Naive thymus-derived CD4-positive, alpha-beta T cell (primary cell): ENCODE measurements at regions not wholly inside any gene's neighbourhood (a gene's known extent, or its start where the extent isn't known, plus 50 kb on each side); places are given as distances from the start of the nearest gene placed in this dataset.

Source experiments
- ATAC-seq: fragments of 150-1000 bp; cut with Tn5 transposase; 2 replicates; pipeline ENCODE4 v1.10.0; 2021; ENCODE audit warnings: mild to moderate bottlenecking, moderate library complexity
- CTCF ChIA-PET: fragments of 350-600 bp; sonication (Branson Sonifier 250); formaldehyde crosslinking; loops from one replicate; lab custom pipeline; 2021; ENCODE audit warnings: antibody characterized with exemption; lab: Charles Lee
- POLR2A ChIA-PET: fragments of 350-600 bp; sonication (Branson Sonifier 250); formaldehyde crosslinking; loops from one replicate; lab custom pipeline; 2021; ENCODE audit warnings: antibody characterized with exemption, inconsistent platforms; lab: Charles Lee
- DNase-seq, 9 donors: peaks; one replicate each; pipeline versions ENCODE4 v3.0.0 to v3.0.0-alpha.2; 2020 to 2022; ENCODE audit warnings: mixed read lengths in 1 of 9
- H3K27ac ChIP-seq: one replicate; pipeline ENCODE4 v1.7.0; 2013; ENCODE audit warnings: mild to moderate bottlenecking, low read depth, low read length, moderate library complexity
- H3K27me3 ChIP-seq, 2 donors: one replicate each; pipeline ENCODE4 v1.7.0; 2013; ENCODE audit warnings: low read length in 2 of 2, mild to moderate bottlenecking in 2 of 2, moderate library complexity in 2 of 2; ENCODE audit not compliant: control insufficient read depth in 2 of 2, insufficient read depth in 2 of 2
- H3K36me3 ChIP-seq, 3 experiments: 1 replicate in 2 of 3; 2 replicates in 1 of 3; pipeline ENCODE4 v1.7.0; 2013; ENCODE audit warnings: low read length in 3 of 3, mild to moderate bottlenecking in 3 of 3, moderate library complexity in 1 of 3; ENCODE audit not compliant: insufficient read depth in 3 of 3, control insufficient read depth in 2 of 3
- H3K4me1 ChIP-seq, 2 donors: one replicate each; pipeline ENCODE4 v1.7.0; 2013; ENCODE audit warnings: low read length in 2 of 2, mild to moderate bottlenecking in 2 of 2, moderate library complexity in 1 of 2; ENCODE audit not compliant: control insufficient read depth in 2 of 2, insufficient read depth in 2 of 2
- H3K4me3 ChIP-seq: 2 replicates; pipeline ENCODE4 v1.7.0; 2013; ENCODE audit warnings: mild to moderate bottlenecking, low read length
- H3K9me3 ChIP-seq, 3 experiments: 1 replicate in 2 of 3; 2 replicates in 1 of 3; pipeline ENCODE4 v1.7.0; 2013; ENCODE audit warnings: low read length in 3 of 3; ENCODE audit not compliant: control insufficient read depth in 2 of 3
- H3K27ac Mint-ChIP-seq, 9 donors: one replicate each; pipeline ENCODE4 v1.8.0; 2020 to 2022; ENCODE audit warnings: mixed read lengths in 9 of 9, mild to moderate bottlenecking in 8 of 9, moderate library complexity in 5 of 9, inconsistent platforms in 2 of 9
- H3K27me3 Mint-ChIP-seq, 5 donors: one replicate each; pipeline ENCODE4 v1.8.0; 2021 to 2022; ENCODE audit warnings: mixed read lengths in 5 of 5, mild to moderate bottlenecking in 1 of 5
- H3K36me3 Mint-ChIP-seq, 5 donors: one replicate each; pipeline ENCODE4 v1.8.0; 2020 to 2022; ENCODE audit warnings: mixed read lengths in 5 of 5, mild to moderate bottlenecking in 3 of 5, inconsistent platforms in 1 of 5
- H3K4me1 Mint-ChIP-seq, 7 donors: one replicate each; pipeline ENCODE4 v1.8.0; 2020 to 2022; ENCODE audit warnings: mixed read lengths in 7 of 7, mild to moderate bottlenecking in 3 of 7, inconsistent platforms in 1 of 7
- H3K4me3 Mint-ChIP-seq, 10 donors: one replicate each; pipeline ENCODE4 v1.8.0; 2020 to 2022; ENCODE audit warnings: mild to moderate bottlenecking in 10 of 10, mixed read lengths in 10 of 10, moderate library complexity in 6 of 10, inconsistent platforms in 2 of 10
- H3K9me3 Mint-ChIP-seq, 11 donors: one replicate each; pipeline ENCODE4 v1.8.0; 2020 to 2022; ENCODE audit warnings: mixed read lengths in 11 of 11, mild to moderate bottlenecking in 4 of 11, inconsistent platforms in 1 of 11, moderate library complexity in 1 of 11
- intact Hi-C, 2 donors: fragments of 100-400 bp; cut with micrococcal nuclease; formaldehyde crosslinking; loops; one replicate each; pipeline ENCODE4 v1.15.1; 2023

DNA sequence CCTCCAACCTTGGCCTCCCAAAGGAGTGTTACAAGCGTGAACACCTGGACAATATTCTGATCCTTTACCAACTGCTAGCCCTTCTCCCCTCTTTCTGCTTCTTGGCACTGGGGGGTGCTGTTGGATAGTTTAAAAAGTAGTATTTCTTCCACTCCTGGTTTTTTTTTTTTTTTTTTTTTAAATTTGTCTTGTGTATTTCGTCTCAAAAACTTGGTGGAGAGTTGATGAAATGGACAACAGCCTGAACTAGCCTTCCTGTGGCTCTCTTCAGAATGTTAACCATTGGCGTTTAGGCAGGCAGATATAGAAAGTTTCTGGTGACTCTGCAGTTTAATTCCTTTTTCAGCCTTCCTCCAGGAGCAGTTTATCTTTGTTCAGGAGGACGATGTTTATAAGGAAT is 69.7 kb upstream of the USP24 start:
- no peaks in the 10 kb centered on the region for H3K4me1 Mint-ChIP-seq
- DNase-seq (peak in 1 of 9 donors; percentile 8), ATAC-seq (no peak)
- ChIA-PET CTCF (interaction anchor here (2.3 kb wide), 1 partner anchor 143 kb away, joined by 7 read pairs; no protein-coding TSS in a partner anchor), POLR2A (no interaction called here)
- no peaks in the 10 kb centered on the region for H3K9me3 Mint-ChIP-seq
- H3K4me3 Mint-ChIP-seq, result no peak overlapping the region
- H3K4me1 ChIP-seq, result no peaks in the 10 kb centered on the region
- H3K27ac Mint-ChIP-seq, result no peak overlapping the region
- H3K4me3 ChIP-seq, result no peak overlapping the region
- intact Hi-C loops, result loop anchor here (5.0 to 10.0 kb wide), 5 partner anchors 607 to 1537 kb away; no protein-coding TSS in a partner anchor
- no peaks in the 10 kb centered on the region for H3K36me3 Mint-ChIP-seq
- no peak overlapping the region for H3K27ac ChIP-seq
- H3K27me3 Mint-ChIP-seq, result peaks cover 0 to 14% (median 0%) of the 10 kb centered on the region in 5 donors
- H3K36me3 ChIP-seq, result no peaks in the 10 kb centered on the region
- no peaks in the 10 kb centered on the region for H3K9me3 ChIP-seq
- H3K27me3 ChIP-seq, result no peaks in the 10 kb centered on the region

DNA sequence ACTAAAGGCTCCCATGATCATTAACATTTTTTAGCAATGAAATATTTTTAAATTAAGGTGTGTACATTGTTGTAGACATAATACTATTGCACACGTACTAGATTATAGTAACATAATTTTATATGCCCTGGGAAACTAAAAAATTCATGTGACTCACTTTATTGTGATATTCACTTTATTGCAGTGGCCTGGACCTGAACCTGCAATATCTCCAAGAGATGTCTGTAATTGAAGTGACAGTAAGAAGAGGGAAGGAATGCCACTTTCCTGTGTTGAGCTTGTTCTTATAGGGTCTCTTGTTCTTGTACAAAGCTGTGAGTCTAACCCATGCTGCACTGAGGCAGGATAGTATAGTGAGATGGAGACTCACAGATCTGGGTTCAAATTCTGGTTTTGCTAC is 66.9 kb upstream of the USP24 start:
- no peaks in the 10 kb centered on the region for H3K9me3 ChIP-seq
- H3K4me3 ChIP-seq, result no peak overlapping the region
- no peaks in the 10 kb centered on the region for H3K9me3 Mint-ChIP-seq
- no peak overlapping the region for H3K27ac ChIP-seq
- DNase-seq (no peak), ATAC-seq (no peak)
- ChIA-PET POLR2A (no interaction called here), CTCF (interaction anchor here (0.8 to 1.0 kb wide), 2 partner anchors 134 to 142 kb away, joined by 3 to 4 read pairs; no protein-coding TSS in a partner anchor)
- peaks cover 0 to 14% (median 0%) of the 10 kb centered on the region in 5 donors for H3K27me3 Mint-ChIP-seq
- no peak overlapping the region for H3K27ac Mint-ChIP-seq
- peaks cover 4 to 8% (median 6%) of the 10 kb centered on the region in 7 donors for H3K4me1 Mint-ChIP-seq
- intact Hi-C loops, result loop anchor here (5.0 to 10.0 kb wide), 4 partner anchors 1300 to 1540 kb away; no protein-coding TSS in a partner anchor
- no peaks in the 10 kb centered on the region for H3K27me3 ChIP-seq
- H3K36me3 ChIP-seq, result no peaks in the 10 kb centered on the region
- H3K4me1 ChIP-seq, result peaks cover 0 to 4% of the 10 kb centered on the region in 2 donors
- no peak overlapping the region for H3K4me3 Mint-ChIP-seq
- no peaks in the 10 kb centered on the region for H3K36me3 Mint-ChIP-seq

DNA sequence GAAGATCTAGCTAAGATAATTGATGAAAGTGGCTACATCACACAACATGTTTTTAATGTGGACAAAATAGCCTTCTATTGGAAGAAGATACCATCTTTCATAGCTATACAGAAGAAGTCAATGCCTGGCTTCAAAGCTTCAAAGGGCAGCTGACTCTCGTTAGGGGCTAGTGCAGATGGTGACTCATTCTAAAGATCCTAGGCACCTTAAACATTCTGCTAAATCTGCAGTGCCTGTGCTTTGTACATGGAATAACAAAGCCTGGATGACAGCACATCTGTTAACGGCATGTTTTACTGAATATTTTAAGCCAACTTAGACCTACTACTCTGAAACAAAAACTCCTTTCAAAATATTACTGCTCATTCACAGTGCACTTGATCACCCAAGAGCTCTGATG is 65.6 kb upstream of the USP24 start:
- ChIA-PET CTCF (interaction anchor here (0.7 to 5.5 kb wide), 4 partner anchors 19 to 139 kb away, joined by 3 to 78 read pairs (median 4); no protein-coding TSS in a partner anchor), POLR2A (no interaction called here)
- Mint-ChIP-seq H3K4me1 (peaks cover 4 to 9% (median 8%) of the 10 kb centered on the region in 7 donors), H3K4me3 (no peak overlapping the region), H3K27ac (no peak overlapping the region), H3K27me3 (peaks cover 0 to 14% (median 0%) of the 10 kb centered on the region in 5 donors), H3K9me3 (no peaks in the 10 kb centered on the region), H3K36me3 (no peaks in the 10 kb centered on the region)
- Histone ChIP-seq H3K36me3 (no peaks in the 10 kb centered on the region), H3K4me3 (no peak overlapping the region), H3K27ac (no peak overlapping the region), H3K9me3 (no peaks in the 10 kb centered on the region), H3K4me1 (peaks cover 0 to 4% of the 10 kb centered on the region in 2 donors), H3K27me3 (no peaks in the 10 kb centered on the region)
- DNase-seq (no peak), ATAC-seq (no peak)
- intact Hi-C loops, result loop anchor here (5.0 to 10.0 kb wide), 4 partner anchors 1302 to 1542 kb away; no protein-coding TSS in a partner anchor

DNA sequence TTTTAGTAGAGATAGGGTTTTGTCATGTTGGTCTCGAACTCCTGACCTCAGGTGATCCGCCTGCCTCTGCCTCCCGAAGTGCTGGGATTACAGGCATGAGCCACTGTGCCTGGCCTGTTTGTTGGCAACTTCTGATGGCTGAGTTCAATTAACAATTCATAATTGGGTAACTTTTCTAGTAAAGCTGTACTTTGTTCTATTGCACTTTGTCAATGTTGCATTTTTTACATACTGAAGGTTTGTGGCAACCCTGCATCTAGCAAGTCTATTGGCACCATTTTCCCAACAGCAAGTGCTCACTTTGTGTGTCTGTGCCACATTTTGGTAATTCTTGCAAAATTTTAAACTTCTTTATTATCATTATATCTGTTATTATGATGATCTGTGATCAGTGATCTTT is 64.5 kb upstream of the USP24 start:
- Mint-ChIP-seq H3K4me3 (no peak overlapping the region), H3K36me3 (no peaks in the 10 kb centered on the region), H3K4me1 (peaks cover 4 to 9% (median 8%) of the 10 kb centered on the region in 7 donors), H3K27ac (no peak overlapping the region), H3K9me3 (no peaks in the 10 kb centered on the region), H3K27me3 (peaks cover 0 to 14% (median 0%) of the 10 kb centered on the region in 5 donors)
- ChIA-PET CTCF (interaction anchor here (0.7 to 5.5 kb wide), 3 partner anchors 131 to 153 kb away, joined by 3 to 78 read pairs (median 4); no protein-coding TSS in a partner anchor), POLR2A (no interaction called here)
- ATAC-seq (no peak), DNase-seq (no peak)
- Histone ChIP-seq H3K4me1 (peaks cover 0 to 4% of the 10 kb centered on the region in 2 donors), H3K9me3 (no peaks in the 10 kb centered on the region), H3K27ac (no peak overlapping the region), H3K27me3 (no peaks in the 10 kb centered on the region), H3K4me3 (no peak overlapping the region), H3K36me3 (no peaks in the 10 kb centered on the region)
- intact Hi-C loops, result loop anchor here (5.0 to 10.0 kb wide), 5 partner anchors 337 to 1543 kb away; no protein-coding TSS in a partner anchor

DNA sequence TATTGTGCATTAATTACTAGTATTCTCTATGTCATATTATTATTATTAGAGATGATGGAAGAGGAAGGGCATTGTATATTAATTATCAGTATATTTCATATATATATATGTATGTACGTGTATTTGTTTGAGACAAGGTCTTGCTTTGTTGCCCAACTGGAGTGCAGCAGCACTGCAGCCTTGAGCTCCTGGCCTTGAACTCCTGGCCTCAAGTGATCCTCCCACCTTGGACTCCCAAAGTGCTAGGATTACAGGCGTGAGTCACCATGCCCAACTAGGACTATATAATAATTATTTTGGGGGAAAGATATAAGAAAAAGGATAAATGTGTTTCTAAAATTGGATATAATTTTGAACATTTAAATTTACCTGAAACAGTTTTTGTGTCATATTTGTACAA is 63.2 kb upstream of the USP24 start:
- H3K36me3 Mint-ChIP-seq, result no peaks in the 10 kb centered on the region
- intact Hi-C loops, result loop anchor here in 1 of 2 donors (5.0 kb wide), 1 partner anchor 336 kb away; no protein-coding TSS in a partner anchor
- Histone ChIP-seq H3K9me3 (no peaks in the 10 kb centered on the region), H3K27me3 (no peaks in the 10 kb centered on the region), H3K4me1 (peaks cover 0 to 4% of the 10 kb centered on the region in 2 donors), H3K27ac (no peak overlapping the region), H3K4me3 (no peak overlapping the region), H3K36me3 (no peaks in the 10 kb centered on the region)
- POLR2A ChIA-PET, result no interaction called here
- H3K9me3 Mint-ChIP-seq, result no peaks in the 10 kb centered on the region
- H3K27me3 Mint-ChIP-seq, result peaks cover 0 to 14% (median 0%) of the 10 kb centered on the region in 5 donors
- DNase-seq (no peak), ATAC-seq (no peak)
- H3K4me3 Mint-ChIP-seq, result no peak overlapping the region
- CTCF ChIA-PET, result interaction anchor here (1.0 to 5.5 kb wide), 10 partner anchors 65 to 185 kb away, joined by 3 to 78 read pairs (median 4); no protein-coding TSS in a partner anchor
- no peak overlapping the region for H3K27ac Mint-ChIP-seq
- H3K4me1 Mint-ChIP-seq, result peaks cover 4 to 17% (median 8%) of the 10 kb centered on the region in 7 donors

DNA sequence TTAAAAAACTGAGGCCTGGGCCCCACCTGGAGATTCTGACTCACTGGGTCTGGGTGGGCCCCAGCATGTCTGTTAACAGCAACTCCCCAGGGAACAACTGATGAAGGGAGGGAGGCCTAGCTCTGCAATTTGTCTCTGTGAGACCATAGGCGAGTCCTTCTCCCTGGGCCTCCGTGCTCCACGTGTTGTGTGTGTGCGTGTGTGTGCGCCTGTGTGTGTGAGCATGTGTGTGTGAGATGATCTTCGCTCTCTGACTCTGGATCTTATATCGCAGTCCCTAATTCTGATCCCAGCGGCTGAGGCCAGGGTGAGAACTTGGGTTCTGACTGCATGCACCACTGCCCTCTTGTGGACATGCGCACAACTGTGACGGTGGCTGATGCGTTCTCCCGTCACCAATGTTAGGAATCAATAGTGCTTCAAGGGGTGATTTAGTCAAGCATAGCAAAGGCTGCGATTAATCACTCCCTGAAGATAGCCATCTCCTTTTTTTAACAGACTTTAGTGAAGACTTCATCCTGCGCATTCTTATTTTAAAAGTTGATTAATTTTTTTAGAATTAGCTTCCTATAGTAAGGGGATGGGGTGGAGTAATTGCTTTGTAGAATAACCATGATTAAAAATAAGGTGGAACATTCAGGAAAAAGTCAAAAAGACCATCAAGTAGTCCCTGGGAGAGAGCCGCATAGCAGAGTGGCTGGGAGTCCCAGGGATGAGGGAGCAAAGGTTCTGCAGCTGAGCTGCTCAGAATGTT is 62.4 kb upstream of the USP24 start:
- H3K4me1 Mint-ChIP-seq, result peaks cover 4 to 20% (median 8%) of the 10 kb centered on the region in 7 donors
- Histone ChIP-seq H3K36me3 (no peaks in the 10 kb centered on the region), H3K27me3 (no peaks in the 10 kb centered on the region), H3K4me3 (no peak overlapping the region), H3K9me3 (no peaks in the 10 kb centered on the region), H3K27ac (no peak overlapping the region), H3K4me1 (peaks cover 0 to 4% of the 10 kb centered on the region in 2 donors)
- intact Hi-C loops, result loop anchor here (1.0 to 5.0 kb wide), 7 partner anchors 19 to 335 kb away; no protein-coding TSS in a partner anchor
- POLR2A ChIA-PET, result interaction anchor here (0.6 kb wide), 1 partner anchor 60 kb away, joined by 3 read pairs; no protein-coding TSS in a partner anchor
- peak overlapping the region in 5 of 9 donors; percentile 21 to 81 (median 55) for H3K27ac Mint-ChIP-seq
- DNase-seq, result peak; percentile 50 to 74 (median 70)
- H3K4me3 Mint-ChIP-seq, result peak overlapping the region in 2 of 10 donors; percentile 27 to 59
- ATAC-seq, result peak; percentile 96
- no peaks in the 10 kb centered on the region for H3K36me3 Mint-ChIP-seq
- CTCF ChIA-PET, result interaction anchor here (0.6 to 5.5 kb wide), 11 partner anchors 39 to 184 kb away, joined by 3 to 78 read pairs (median 3); no protein-coding TSS in a partner anchor
- H3K9me3 Mint-ChIP-seq, result no peaks in the 10 kb centered on the region
- peaks cover 0 to 11% (median 0%) of the 10 kb centered on the region in 5 donors for H3K27me3 Mint-ChIP-seq
